GM23338 (cell line): ENCODE measurements at regions not wholly inside any gene's neighbourhood (a gene's known extent, or its start where the extent isn't known, plus 50 kb on each side); places are given as distances from the start of the nearest gene placed in this dataset.

Experiments used
- ATAC-seq: fragments of 200-7000 bp; cut with Tn5 transposase; 3 replicates; pipeline ENCODE4 v1.9.1; 2020
- DNase-seq: peaks from one replicate; pipeline ENCODE4 v3.0.0-alpha.2; 2015; ENCODE audit warnings: low spot score
- H2AFZ ChIP-seq: fragments of 200-600 bp; sonication (generic); 2 replicates; pipeline ENCODE4 v1.8.0; 2016; ENCODE audit warnings: antibody characterized with exemption, mild to moderate bottlenecking, moderate library complexity
- H3F3A ChIP-seq: fragments of 200-600 bp; sonication (generic); replicated peaks from 2 replicates; pipeline ENCODE4 v1.8.0; 2017; ENCODE audit warnings: antibody characterized with exemption, mixed run types, low read depth
- H3K27ac ChIP-seq: fragments of 200-600 bp; sonication (generic); 2 replicates; pipeline ENCODE4 v1.6.1; 2016; ENCODE audit warnings: low read depth
- H3K27me3 ChIP-seq: fragments of 200-600 bp; sonication (generic); 2 replicates; pipeline ENCODE4 v1.8.0; 2016; ENCODE audit warnings: mild to moderate bottlenecking, mixed run types, moderate library complexity; ENCODE audit not compliant: insufficient read depth
- H3K36me3 ChIP-seq: fragments of 200-600 bp; sonication (generic); 2 replicates; pipeline ENCODE4 v1.8.0; 2016; ENCODE audit warnings: mild to moderate bottlenecking; ENCODE audit not compliant: insufficient read depth
- H3K4me1 ChIP-seq: fragments of 200-600 bp; sonication (generic); 2 replicates; pipeline ENCODE4 v1.8.0; 2016; ENCODE audit warnings: mild to moderate bottlenecking, moderate library complexity; ENCODE audit not compliant: insufficient read depth
- H3K4me2 ChIP-seq: fragments of 200-600 bp; sonication (generic); 2 replicates; pipeline ENCODE4 v1.7.1; 2017; ENCODE audit warnings: mixed run types
- H3K4me3 ChIP-seq: fragments of 200-600 bp; sonication (generic); 2 replicates; pipeline ENCODE4 v1.6.1; 2016; ENCODE audit warnings: mixed run types
- H3K79me2 ChIP-seq: fragments of 200-600 bp; sonication (generic); replicated peaks from 2 replicates; pipeline ENCODE4 v1.8.0; 2017; ENCODE audit warnings: mild to moderate bottlenecking; ENCODE audit not compliant: insufficient read depth
- H3K9me2 ChIP-seq: fragments of 200-600 bp; sonication (generic); 2 replicates; pipeline ENCODE4 v1.8.0; 2017; ENCODE audit not compliant: insufficient read depth
- H4K20me1 ChIP-seq: fragments of 200-600 bp; sonication (generic); replicated peaks from 2 replicates; pipeline ENCODE4 v1.8.0; 2017; ENCODE audit warnings: mild to moderate bottlenecking; ENCODE audit not compliant: insufficient read depth
- H3K27ac Mint-ChIP-seq: 2 replicates; pipeline ENCODE4 v1.8.0; 2020; ENCODE audit warnings: inconsistent platforms, mild to moderate bottlenecking, moderate library complexity, mixed read lengths
- H3K27me3 Mint-ChIP-seq: 3 replicates; pipeline ENCODE4 v1.8.0; 2022; ENCODE audit warnings: low read depth, mild to moderate bottlenecking, moderate library complexity, mixed read lengths, inconsistent platforms; ENCODE audit not compliant: insufficient read depth, poor library complexity
- H3K36me3 Mint-ChIP-seq: 3 replicates; pipeline ENCODE4 v1.8.0; 2021; ENCODE audit warnings: low read depth, mild to moderate bottlenecking, inconsistent platforms, moderate library complexity, mixed read lengths
- H3K4me1 Mint-ChIP-seq: 3 replicates; pipeline ENCODE4 v1.8.0; 2020; ENCODE audit warnings: mild to moderate bottlenecking, inconsistent platforms, mixed read lengths
- H3K4me3 Mint-ChIP-seq: 3 replicates; pipeline ENCODE4 v1.8.0; 2021; ENCODE audit warnings: moderate library complexity, mild to moderate bottlenecking, inconsistent platforms, mixed read lengths
- H3K9me3 Mint-ChIP-seq: 3 replicates; pipeline ENCODE4 v1.8.0; 2020; ENCODE audit warnings: moderate library complexity, mild to moderate bottlenecking, inconsistent platforms, mixed read lengths
- CREB1 ChIP-seq: fragments of 250-450 bp; sonication (Bioruptor Pico); IDR thresholded peaks from 2 replicates; pipeline ENCODE4 v1.5.0; 2020; ENCODE audit warnings: low read depth, mild to moderate bottlenecking, moderate library complexity
- EZH2 ChIP-seq: fragments of 200-600 bp; sonication (generic); IDR thresholded peaks from one replicate; pipeline ENCODE4 v1.8.0; 2017; ENCODE audit warnings: antibody characterized with exemption, mild to moderate bottlenecking, low read depth; ENCODE audit not compliant: unreplicated experiment
- EZH2phosphoT487 ChIP-seq: fragments of 200-600 bp; sonication (generic); IDR thresholded peaks from one replicate; pipeline ENCODE4 v1.8.1; 2018; ENCODE audit warnings: antibody characterized with exemption; ENCODE audit not compliant: unreplicated experiment
- JUNB ChIP-seq: IDR thresholded peaks from one replicate; pipeline ENCODE4 v1.6.1; 2016; ENCODE audit warnings: antibody characterized with exemption; ENCODE audit not compliant: unreplicated experiment
- NANOG ChIP-seq: IDR thresholded peaks from 2 replicates; pipeline ENCODE4 v1.6.1; 2016; ENCODE audit warnings: antibody characterized with exemption, borderline replicate concordance
- POLR2AphosphoS5 ChIP-seq: IDR thresholded peaks from 2 replicates; pipeline ENCODE4 v1.6.1; 2016; ENCODE audit warnings: antibody characterized with exemption, low read depth
- STAT1 ChIP-seq: IDR thresholded peaks from one replicate; pipeline ENCODE4 v1.6.1; 2016; ENCODE audit warnings: antibody characterized with exemption; ENCODE audit not compliant: unreplicated experiment
- ZNF114 ChIP-seq: fragments of 250-450 bp; sonication (Bioruptor Pico); IDR thresholded peaks from 2 replicates; pipeline ENCODE4 v1.5.0; 2020; ENCODE audit warnings: mild to moderate bottlenecking, moderate library complexity
- ZNF331 ChIP-seq: fragments of 250-450 bp; sonication (Bioruptor Pico); IDR thresholded peaks from 2 replicates; pipeline ENCODE4 v1.5.0; 2020; ENCODE audit warnings: low read depth, mild to moderate bottlenecking, moderate library complexity
- TF ChIP-seq, protein P1 (sequence below): IDR thresholded peaks from one replicate; pipeline ENCODE4 v1.6.1; 2018; ENCODE audit warnings: antibody characterized with exemption; ENCODE audit not compliant: unreplicated experiment
- TF ChIP-seq, protein P2 (sequence below): IDR thresholded peaks from 2 replicates; pipeline ENCODE4 v1.6.1; 2016; ENCODE audit warnings: antibody characterized with exemption
- TF ChIP-seq, protein P3 (sequence below): fragments of 250-450 bp; sonication (Bioruptor Pico); IDR thresholded peaks from 2 replicates; pipeline ENCODE4 v1.5.0; 2020; ENCODE audit warnings: mild to moderate bottlenecking, moderate library complexity
- TF ChIP-seq, protein P4 (sequence below), 2 experiments: fragments of 200-600 bp in 1 of 2; sonication (generic) in 1 of 2; conservative IDR thresholded peaks; 2 replicates each; pipeline versions ENCODE4 v1.5.1 to v1.6.1; 2016 to 2017; ENCODE audit warnings: antibody characterized with exemption in 2 of 2, low read depth in 2 of 2, mild to moderate bottlenecking in 2 of 2, moderate library complexity in 1 of 2

DNA sequence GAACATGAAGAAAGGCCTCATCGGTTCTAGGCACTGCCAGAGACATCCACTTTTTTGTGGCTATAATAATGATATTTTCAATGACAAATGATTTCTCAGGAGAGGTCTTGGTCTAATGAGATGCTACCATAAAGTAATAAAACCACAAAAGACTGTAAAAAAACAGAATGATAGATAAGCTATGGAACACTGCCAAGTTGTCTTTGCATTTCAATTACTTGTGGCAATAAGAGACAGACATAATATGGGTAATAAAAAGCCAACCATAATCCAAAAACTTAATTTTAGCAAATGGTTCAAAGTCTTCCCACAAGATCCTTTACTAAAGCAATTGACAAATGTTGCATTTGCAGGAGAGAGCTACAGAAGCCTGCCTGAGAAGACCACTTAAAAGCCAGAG is 292.5 kb downstream of the ATPSCKMT start:
- H3F3A ChIP-seq = no peaks in the 10 kb centered on the region
- no peak overlapping the region for H2AFZ ChIP-seq
- DNase-seq (no peak), ATAC-seq (no peak)
- Mint-ChIP-seq H3K27me3 (peaks cover 3% of the 10 kb centered on the region), H3K9me3 (peaks cover 10% of the 10 kb centered on the region; the same call in 2 of the 3 replicates), H3K27ac (no peak overlapping the region), H3K4me3 (no peak overlapping the region), H3K4me1 (0 out of 3 replicates have a peak, but pooled peaks cover 4% of the 10 kb centered on the region), H3K36me3 (no peaks in the 10 kb centered on the region)
- H3K27me3 ChIP-seq = no peaks in the 10 kb centered on the region
- no peaks in the 10 kb centered on the region for H4K20me1 ChIP-seq
- TF ChIP-seq ZNF114 (CRISPR knock-in tag) (no peak), ZNF331 (CRISPR knock-in tag) (no peak), POLR2AphosphoS5 (no peak), EZH2phosphoT487 (no peak), JUNB (no peak), EZH2 (no peak), STAT1 (no peak), CREB1 (CRISPR knock-in tag) (no peak), NANOG (no peak)
- TF ChIP-seq, protein P1, sequence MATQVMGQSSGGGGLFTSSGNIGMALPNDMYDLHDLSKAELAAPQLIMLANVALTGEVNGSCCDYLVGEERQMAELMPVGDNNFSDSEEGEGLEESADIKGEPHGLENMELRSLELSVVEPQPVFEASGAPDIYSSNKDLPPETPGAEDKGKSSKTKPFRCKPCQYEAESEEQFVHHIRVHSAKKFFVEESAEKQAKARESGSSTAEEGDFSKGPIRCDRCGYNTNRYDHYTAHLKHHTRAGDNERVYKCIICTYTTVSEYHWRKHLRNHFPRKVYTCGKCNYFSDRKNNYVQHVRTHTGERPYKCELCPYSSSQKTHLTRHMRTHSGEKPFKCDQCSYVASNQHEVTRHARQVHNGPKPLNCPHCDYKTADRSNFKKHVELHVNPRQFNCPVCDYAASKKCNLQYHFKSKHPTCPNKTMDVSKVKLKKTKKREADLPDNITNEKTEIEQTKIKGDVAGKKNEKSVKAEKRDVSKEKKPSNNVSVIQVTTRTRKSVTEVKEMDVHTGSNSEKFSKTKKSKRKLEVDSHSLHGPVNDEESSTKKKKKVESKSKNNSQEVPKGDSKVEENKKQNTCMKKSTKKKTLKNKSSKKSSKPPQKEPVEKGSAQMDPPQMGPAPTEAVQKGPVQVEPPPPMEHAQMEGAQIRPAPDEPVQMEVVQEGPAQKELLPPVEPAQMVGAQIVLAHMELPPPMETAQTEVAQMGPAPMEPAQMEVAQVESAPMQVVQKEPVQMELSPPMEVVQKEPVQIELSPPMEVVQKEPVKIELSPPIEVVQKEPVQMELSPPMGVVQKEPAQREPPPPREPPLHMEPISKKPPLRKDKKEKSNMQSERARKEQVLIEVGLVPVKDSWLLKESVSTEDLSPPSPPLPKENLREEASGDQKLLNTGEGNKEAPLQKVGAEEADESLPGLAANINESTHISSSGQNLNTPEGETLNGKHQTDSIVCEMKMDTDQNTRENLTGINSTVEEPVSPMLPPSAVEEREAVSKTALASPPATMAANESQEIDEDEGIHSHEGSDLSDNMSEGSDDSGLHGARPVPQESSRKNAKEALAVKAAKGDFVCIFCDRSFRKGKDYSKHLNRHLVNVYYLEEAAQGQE = no peak
- TF ChIP-seq, protein P2, sequence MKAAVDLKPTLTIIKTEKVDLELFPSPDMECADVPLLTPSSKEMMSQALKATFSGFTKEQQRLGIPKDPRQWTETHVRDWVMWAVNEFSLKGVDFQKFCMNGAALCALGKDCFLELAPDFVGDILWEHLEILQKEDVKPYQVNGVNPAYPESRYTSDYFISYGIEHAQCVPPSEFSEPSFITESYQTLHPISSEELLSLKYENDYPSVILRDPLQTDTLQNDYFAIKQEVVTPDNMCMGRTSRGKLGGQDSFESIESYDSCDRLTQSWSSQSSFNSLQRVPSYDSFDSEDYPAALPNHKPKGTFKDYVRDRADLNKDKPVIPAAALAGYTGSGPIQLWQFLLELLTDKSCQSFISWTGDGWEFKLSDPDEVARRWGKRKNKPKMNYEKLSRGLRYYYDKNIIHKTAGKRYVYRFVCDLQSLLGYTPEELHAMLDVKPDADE = no peak
- TF ChIP-seq, protein P3, sequence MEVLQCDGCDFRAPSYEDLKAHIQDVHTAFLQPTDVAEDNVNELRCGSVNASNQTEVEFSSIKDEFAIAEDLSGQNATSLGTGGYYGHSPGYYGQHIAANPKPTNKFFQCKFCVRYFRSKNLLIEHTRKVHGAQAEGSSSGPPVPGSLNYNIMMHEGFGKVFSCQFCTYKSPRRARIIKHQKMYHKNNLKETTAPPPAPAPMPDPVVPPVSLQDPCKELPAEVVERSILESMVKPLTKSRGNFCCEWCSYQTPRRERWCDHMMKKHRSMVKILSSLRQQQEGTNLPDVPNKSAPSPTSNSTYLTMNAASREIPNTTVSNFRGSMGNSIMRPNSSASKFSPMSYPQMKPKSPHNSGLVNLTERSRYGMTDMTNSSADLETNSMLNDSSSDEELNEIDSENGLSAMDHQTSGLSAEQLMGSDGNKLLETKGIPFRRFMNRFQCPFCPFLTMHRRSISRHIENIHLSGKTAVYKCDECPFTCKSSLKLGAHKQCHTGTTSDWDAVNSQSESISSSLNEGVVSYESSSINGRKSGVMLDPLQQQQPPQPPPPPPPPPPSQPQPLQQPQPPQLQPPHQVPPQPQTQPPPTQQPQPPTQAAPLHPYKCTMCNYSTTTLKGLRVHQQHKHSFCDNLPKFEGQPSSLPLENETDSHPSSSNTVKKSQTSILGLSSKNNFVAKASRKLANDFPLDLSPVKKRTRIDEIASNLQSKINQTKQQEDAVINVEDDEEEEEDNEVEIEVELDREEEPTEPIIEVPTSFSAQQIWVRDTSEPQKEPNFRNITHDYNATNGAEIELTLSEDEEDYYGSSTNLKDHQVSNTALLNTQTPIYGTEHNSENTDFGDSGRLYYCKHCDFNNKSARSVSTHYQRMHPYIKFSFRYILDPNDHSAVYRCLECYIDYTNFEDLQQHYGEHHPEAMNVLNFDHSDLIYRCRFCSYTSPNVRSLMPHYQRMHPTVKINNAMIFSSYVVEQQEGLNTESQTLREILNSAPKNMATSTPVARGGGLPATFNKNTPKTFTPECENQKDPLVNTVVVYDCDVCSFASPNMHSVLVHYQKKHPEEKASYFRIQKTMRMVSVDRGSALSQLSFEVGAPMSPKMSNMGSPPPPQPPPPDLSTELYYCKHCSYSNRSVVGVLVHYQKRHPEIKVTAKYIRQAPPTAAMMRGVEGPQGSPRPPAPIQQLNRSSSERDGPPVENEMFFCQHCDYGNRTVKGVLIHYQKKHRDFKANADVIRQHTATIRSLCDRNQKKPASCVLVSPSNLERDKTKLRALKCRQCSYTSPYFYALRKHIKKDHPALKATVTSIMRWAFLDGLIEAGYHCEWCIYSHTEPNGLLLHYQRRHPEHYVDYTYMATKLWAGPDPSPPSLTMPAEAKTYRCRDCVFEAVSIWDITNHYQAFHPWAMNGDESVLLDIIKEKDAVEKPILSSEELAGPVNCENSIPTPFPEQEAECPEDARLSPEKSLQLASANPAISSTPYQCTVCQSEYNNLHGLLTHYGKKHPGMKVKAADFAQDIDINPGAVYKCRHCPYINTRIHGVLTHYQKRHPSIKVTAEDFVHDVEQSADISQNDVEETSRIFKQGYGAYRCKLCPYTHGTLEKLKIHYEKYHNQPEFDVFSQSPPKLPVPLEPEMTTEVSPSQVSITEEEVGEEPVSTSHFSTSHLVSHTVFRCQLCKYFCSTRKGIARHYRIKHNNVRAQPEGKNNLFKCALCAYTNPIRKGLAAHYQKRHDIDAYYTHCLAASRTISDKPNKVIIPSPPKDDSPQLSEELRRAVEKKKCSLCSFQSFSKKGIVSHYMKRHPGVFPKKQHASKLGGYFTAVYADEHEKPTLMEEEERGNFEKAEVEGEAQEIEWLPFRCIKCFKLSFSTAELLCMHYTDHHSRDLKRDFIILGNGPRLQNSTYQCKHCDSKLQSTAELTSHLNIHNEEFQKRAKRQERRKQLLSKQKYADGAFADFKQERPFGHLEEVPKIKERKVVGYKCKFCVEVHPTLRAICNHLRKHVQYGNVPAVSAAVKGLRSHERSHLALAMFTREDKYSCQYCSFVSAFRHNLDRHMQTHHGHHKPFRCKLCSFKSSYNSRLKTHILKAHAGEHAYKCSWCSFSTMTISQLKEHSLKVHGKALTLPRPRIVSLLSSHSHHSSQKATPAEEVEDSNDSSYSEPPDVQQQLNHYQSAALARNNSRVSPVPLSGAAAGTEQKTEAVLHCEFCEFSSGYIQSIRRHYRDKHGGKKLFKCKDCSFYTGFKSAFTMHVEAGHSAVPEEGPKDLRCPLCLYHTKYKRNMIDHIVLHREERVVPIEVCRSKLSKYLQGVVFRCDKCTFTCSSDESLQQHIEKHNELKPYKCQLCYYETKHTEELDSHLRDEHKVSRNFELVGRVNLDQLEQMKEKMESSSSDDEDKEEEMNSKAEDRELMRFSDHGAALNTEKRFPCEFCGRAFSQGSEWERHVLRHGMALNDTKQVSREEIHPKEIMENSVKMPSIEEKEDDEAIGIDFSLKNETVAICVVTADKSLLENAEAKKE (CRISPR knock-in tag) = no peak
- TF ChIP-seq, protein P4, sequence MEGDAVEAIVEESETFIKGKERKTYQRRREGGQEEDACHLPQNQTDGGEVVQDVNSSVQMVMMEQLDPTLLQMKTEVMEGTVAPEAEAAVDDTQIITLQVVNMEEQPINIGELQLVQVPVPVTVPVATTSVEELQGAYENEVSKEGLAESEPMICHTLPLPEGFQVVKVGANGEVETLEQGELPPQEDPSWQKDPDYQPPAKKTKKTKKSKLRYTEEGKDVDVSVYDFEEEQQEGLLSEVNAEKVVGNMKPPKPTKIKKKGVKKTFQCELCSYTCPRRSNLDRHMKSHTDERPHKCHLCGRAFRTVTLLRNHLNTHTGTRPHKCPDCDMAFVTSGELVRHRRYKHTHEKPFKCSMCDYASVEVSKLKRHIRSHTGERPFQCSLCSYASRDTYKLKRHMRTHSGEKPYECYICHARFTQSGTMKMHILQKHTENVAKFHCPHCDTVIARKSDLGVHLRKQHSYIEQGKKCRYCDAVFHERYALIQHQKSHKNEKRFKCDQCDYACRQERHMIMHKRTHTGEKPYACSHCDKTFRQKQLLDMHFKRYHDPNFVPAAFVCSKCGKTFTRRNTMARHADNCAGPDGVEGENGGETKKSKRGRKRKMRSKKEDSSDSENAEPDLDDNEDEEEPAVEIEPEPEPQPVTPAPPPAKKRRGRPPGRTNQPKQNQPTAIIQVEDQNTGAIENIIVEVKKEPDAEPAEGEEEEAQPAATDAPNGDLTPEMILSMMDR (conservative IDR thresholded peaks at IDR 0.05; ENCODE audit: low read depth in 2 of 2) = no peak
- no peaks in the 10 kb centered on the region for H3K36me3 ChIP-seq
- H3K4me2 ChIP-seq = no peak overlapping the region
- no peak overlapping the region for H3K4me3 ChIP-seq
- peaks cover 3% of the 10 kb centered on the region; the same call in 1 of the 2 replicates for H3K4me1 ChIP-seq
- no peak overlapping the region for H3K27ac ChIP-seq
- H3K79me2 ChIP-seq = no peaks in the 10 kb centered on the region
- H3K9me2 ChIP-seq = peaks cover 23% of the 10 kb centered on the region
